Ishikawa (cell line): ENCODE measurements at regions not wholly inside any gene's neighbourhood (a gene's known extent, or its start where the extent isn't known, plus 50 kb on each side); places are given as distances from the start of the nearest gene placed in this dataset.

Source experiments
- CEBPB ChIP-seq: IDR thresholded peaks from 2 replicates; pipeline ENCODE4 v1.6.1; 2012
- CREB1 ChIP-seq: IDR thresholded peaks from 2 replicates; pipeline ENCODE4 v1.6.1; 2012; ENCODE audit warnings: low read depth
- EP300 ChIP-seq: IDR thresholded peaks from 2 replicates; pipeline ENCODE4 v1.6.1; 2012; ENCODE audit warnings: borderline replicate concordance
- FOXM1 ChIP-seq: IDR thresholded peaks from 2 replicates; pipeline ENCODE4 v1.6.1; 2012; ENCODE audit warnings: low read depth, borderline replicate concordance
- TEAD4 ChIP-seq: IDR thresholded peaks from 2 replicates; pipeline ENCODE4 v1.6.1; 2012
- TF ChIP-seq, protein P1 (sequence below): IDR thresholded peaks from 2 replicates; pipeline ENCODE4 v1.6.1; 2012; ENCODE audit warnings: low read depth, mild to moderate bottlenecking
- TF ChIP-seq, protein P2 (sequence below): IDR thresholded peaks from 2 replicates; pipeline ENCODE4 v1.6.1; 2012
- TF ChIP-seq, protein P3 (sequence below): IDR thresholded peaks from 2 replicates; pipeline ENCODE4 v1.6.1; 2012

DNA sequence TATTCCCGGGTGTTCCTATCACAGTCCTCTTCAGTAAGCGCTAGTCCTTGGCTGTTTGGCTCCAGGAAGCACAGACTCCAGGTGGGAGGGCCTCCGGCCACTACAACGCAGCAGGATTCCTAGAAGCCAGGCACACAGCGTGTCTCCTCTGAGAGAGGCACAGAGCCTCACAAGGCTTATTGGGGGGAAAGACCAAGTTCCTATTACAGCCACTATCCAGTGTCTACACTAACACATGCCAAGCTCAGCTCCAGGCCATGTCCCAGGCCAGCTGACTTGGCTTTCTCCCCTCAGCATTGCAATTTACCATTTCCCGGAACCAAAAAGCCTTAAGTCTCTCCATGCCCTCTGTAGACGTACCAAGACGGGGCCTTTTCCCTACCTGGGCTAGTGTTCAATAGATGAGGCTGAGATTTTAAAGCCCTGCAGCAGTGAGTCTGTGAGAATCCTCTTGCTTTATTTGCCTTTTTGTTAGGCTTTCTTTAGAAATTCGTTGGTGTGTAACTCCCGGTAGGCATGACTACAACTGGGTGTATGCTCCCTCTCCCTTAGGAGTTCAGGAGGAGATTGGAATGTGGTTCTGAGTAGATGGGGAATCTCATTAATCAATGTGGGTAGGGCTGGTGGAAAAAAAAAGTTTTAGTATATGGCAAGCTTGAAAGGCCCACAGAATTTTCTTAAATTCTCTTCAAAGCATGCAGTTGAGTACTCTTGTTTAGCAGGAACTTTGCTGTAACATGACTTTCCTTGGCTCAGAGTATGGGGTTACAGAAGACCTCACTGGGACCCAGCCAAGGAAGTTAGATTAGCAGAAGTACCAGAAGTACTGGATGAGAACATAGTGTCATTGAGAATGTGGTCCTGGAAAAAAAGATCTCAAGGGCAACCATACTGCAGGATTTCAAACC is 84.3 kb upstream of the SLC1A3 start:
- TF ChIP-seq CEBPB (no peak), CREB1 (no peak), FOXM1 (no peak), TEAD4 (no peak), EP300 (no peak)
- TF ChIP-seq, protein P1, sequence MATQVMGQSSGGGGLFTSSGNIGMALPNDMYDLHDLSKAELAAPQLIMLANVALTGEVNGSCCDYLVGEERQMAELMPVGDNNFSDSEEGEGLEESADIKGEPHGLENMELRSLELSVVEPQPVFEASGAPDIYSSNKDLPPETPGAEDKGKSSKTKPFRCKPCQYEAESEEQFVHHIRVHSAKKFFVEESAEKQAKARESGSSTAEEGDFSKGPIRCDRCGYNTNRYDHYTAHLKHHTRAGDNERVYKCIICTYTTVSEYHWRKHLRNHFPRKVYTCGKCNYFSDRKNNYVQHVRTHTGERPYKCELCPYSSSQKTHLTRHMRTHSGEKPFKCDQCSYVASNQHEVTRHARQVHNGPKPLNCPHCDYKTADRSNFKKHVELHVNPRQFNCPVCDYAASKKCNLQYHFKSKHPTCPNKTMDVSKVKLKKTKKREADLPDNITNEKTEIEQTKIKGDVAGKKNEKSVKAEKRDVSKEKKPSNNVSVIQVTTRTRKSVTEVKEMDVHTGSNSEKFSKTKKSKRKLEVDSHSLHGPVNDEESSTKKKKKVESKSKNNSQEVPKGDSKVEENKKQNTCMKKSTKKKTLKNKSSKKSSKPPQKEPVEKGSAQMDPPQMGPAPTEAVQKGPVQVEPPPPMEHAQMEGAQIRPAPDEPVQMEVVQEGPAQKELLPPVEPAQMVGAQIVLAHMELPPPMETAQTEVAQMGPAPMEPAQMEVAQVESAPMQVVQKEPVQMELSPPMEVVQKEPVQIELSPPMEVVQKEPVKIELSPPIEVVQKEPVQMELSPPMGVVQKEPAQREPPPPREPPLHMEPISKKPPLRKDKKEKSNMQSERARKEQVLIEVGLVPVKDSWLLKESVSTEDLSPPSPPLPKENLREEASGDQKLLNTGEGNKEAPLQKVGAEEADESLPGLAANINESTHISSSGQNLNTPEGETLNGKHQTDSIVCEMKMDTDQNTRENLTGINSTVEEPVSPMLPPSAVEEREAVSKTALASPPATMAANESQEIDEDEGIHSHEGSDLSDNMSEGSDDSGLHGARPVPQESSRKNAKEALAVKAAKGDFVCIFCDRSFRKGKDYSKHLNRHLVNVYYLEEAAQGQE: no peak
- TF ChIP-seq, protein P2, sequence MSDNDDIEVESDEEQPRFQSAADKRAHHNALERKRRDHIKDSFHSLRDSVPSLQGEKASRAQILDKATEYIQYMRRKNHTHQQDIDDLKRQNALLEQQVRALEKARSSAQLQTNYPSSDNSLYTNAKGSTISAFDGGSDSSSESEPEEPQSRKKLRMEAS: no peak
- TF ChIP-seq, protein P3, sequence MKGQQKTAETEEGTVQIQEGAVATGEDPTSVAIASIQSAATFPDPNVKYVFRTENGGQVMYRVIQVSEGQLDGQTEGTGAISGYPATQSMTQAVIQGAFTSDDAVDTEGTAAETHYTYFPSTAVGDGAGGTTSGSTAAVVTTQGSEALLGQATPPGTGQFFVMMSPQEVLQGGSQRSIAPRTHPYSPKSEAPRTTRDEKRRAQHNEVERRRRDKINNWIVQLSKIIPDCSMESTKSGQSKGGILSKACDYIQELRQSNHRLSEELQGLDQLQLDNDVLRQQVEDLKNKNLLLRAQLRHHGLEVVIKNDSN: no peak
